Endothelial cell of umbilical vein (primary cell): ENCODE measurements at regions not wholly inside any gene's neighbourhood (a gene's known extent, or its start where the extent isn't known, plus 50 kb on each side); places are given as distances from the start of the nearest gene placed in this dataset.

Source experiments
- BruUV-seq: library from RNA; stranded (reverse); fragments of 400-500 nt; replicated peaks from 2 replicates; lab custom pipeline; 2021; lab: Mats Ljungman, UMichigan
- CTCF ChIA-PET: fragments of 300-600, 350-600 bp; sonication (Branson Sonifier 250); formaldehyde crosslinking; loops from one replicate; lab custom pipeline; 2021; ENCODE audit warnings: antibody characterized with exemption, inconsistent platforms; lab: Charles Lee
- POLR2A ChIA-PET: fragments of 300-600, 350-600 bp; sonication (Branson Sonifier 250); formaldehyde crosslinking; loops from one replicate; lab custom pipeline; 2021; ENCODE audit warnings: antibody characterized with exemption, inconsistent platforms; lab: Charles Lee
- DNase-seq: peaks from one replicate; pipeline ENCODE4 v3.0.0-alpha.2; 2011; ENCODE audit warnings: low read depth, low spot score
- FAIRE-seq: peaks from 2 replicates; lab custom pipeline; 2011; peaks lifted over from hg19 to GRCh38; lab: Jason Lieb, UNC
- H2AFZ ChIP-seq: 2 replicates; pipeline ENCODE4 v1.6.0; 2012; ENCODE audit warnings: low read depth, low read length, control low read depth, inconsistent platforms
- H3K27ac ChIP-seq: 2 replicates; pipeline ENCODE4 v1.5.1; 2011; ENCODE audit warnings: low read depth, mild to moderate bottlenecking, control low read depth, low read length, moderate library complexity; ENCODE audit not compliant: insufficient read depth
- H3K27me3 ChIP-seq, 2 experiments: 2 replicates each; pipeline versions ENCODE4 v1.6.0 to v1.6.1; 2011; ENCODE audit warnings: low read length in 2 of 2, mixed read lengths in 1 of 2; ENCODE audit not compliant: control insufficient read depth in 2 of 2, insufficient read depth in 2 of 2
- H3K36me3 ChIP-seq, 2 experiments: 2 replicates in 1 of 2; 3 replicates in 1 of 2; pipeline ENCODE4 v1.5.1; 2011; ENCODE audit warnings: low read length in 2 of 2, mild to moderate bottlenecking in 1 of 2, moderate library complexity in 1 of 2; ENCODE audit not compliant: control insufficient read depth in 2 of 2, insufficient read depth in 2 of 2; ENCODE audit errors: extremely low read depth in 1 of 2
- H3K4me1 ChIP-seq: 3 replicates; pipeline ENCODE4 v1.5.1; 2011; ENCODE audit warnings: mild to moderate bottlenecking, low read length; ENCODE audit not compliant: control insufficient read depth, insufficient read depth; ENCODE audit errors: extremely low read depth
- H3K4me2 ChIP-seq: 2 replicates; pipeline ENCODE4 v1.6.1; 2011; ENCODE audit warnings: low read length, control low read depth, mixed read lengths; ENCODE audit not compliant: insufficient read depth
- H3K4me3 ChIP-seq, 3 experiments: fragments of 200-600 bp in 1 of 3; sonication (generic), shearing (Covaris generic) in 1 of 3; replicated peaks in 1 of 3; 2 replicates each; pipeline ENCODE4 v1.5.1; 2011 to 2016; ENCODE audit warnings: control low read depth in 3 of 3, low read length in 3 of 3, mild to moderate bottlenecking in 2 of 3, inconsistent platforms in 1 of 3, low read depth in 1 of 3, moderate library complexity in 1 of 3; ENCODE audit not compliant: insufficient read depth in 1 of 3
- H3K79me2 ChIP-seq: 2 replicates; pipeline ENCODE4 v1.6.0; 2012; ENCODE audit warnings: low read length, inconsistent platforms; ENCODE audit not compliant: control insufficient read depth, insufficient read depth
- H3K9ac ChIP-seq: replicated peaks from 2 replicates; pipeline ENCODE3; 2011; ENCODE audit warnings: low read length, control low read depth; ENCODE audit not compliant: insufficient read depth; ENCODE audit errors: extremely low read depth
- H3K9me1 ChIP-seq: replicated peaks from 3 replicates; pipeline ENCODE4 v1.6.0; 2011; ENCODE audit warnings: mild to moderate bottlenecking, low read length; ENCODE audit not compliant: control insufficient read depth, insufficient read depth; ENCODE audit errors: extremely low read depth
- H3K9me3 ChIP-seq: replicated peaks from 2 replicates; pipeline ENCODE4 v1.5.1; 2012; ENCODE audit warnings: low read length, inconsistent platforms; ENCODE audit not compliant: control insufficient read depth, insufficient read depth
- H4K20me1 ChIP-seq: replicated peaks from 2 replicates; pipeline ENCODE3; 2011; ENCODE audit warnings: mild to moderate bottlenecking, low read length; ENCODE audit not compliant: control insufficient read depth, insufficient read depth; ENCODE audit errors: extremely low read depth
- EZH2 ChIP-seq: IDR thresholded peaks from 2 replicates; pipeline ENCODE4 v1.6.1; 2012; ENCODE audit warnings: borderline replicate concordance, low read depth, mild to moderate bottlenecking, moderate library complexity, low read length, inconsistent platforms; ENCODE audit not compliant: severe bottlenecking
- FOS ChIP-seq: IDR thresholded peaks from 2 replicates; pipeline ENCODE4 v1.6.1; 2011; ENCODE audit warnings: mild to moderate bottlenecking, low read length, moderate library complexity, borderline replicate concordance; ENCODE audit not compliant: insufficient read depth
- GATA2 ChIP-seq: IDR thresholded peaks from 2 replicates; pipeline ENCODE4 v1.7.0; 2011; ENCODE audit warnings: low read depth, mild to moderate bottlenecking, moderate library complexity, mixed read lengths, low read length; ENCODE audit not compliant: insufficient read length, insufficient read depth
- JUN ChIP-seq: IDR thresholded peaks from 2 replicates; pipeline ENCODE4 v1.6.1; 2011; ENCODE audit warnings: borderline replicate concordance, low read depth; ENCODE audit not compliant: insufficient read length, insufficient read depth
- MYC ChIP-seq: IDR thresholded peaks from one replicate; pipeline ENCODE4 v1.6.1; 2011; ENCODE audit warnings: mild to moderate bottlenecking, low read depth, low read length
- POLR2A ChIP-seq: IDR thresholded peaks from 2 replicates; pipeline ENCODE4 v1.6.1; 2012; ENCODE audit warnings: low read depth, mild to moderate bottlenecking, control low read depth, low read length
- POLR2AphosphoS5 ChIP-seq: IDR thresholded peaks from 2 replicates; pipeline ENCODE4 v1.6.1; 2012; ENCODE audit warnings: low read depth, mild to moderate bottlenecking, control low read depth, low read length, moderate library complexity; ENCODE audit not compliant: insufficient read depth
- dilution Hi-C: fragments of 300-500 bp; cut with MboI; formaldehyde crosslinking; loops from one replicate; pipeline ENCODE4 v1.15.0; 2019; ENCODE audit warnings: low sequenced_read_pairs; ENCODE audit not compliant: extremely low pct_ligation_motif_present
- intact Hi-C: fragments of 100-400 bp; cut with micrococcal nuclease; formaldehyde crosslinking; loops from one replicate; pipeline ENCODE4 v1.10.0; 2022
- TF ChIP-seq, protein P1 (sequence below), 2 donors: IDR thresholded peaks; 1 replicate in 1 of 2; 2 replicates in 1 of 2; pipeline ENCODE4 v1.5.1; 2011; ENCODE audit warnings: low read length in 2 of 2, mild to moderate bottlenecking in 2 of 2, moderate library complexity in 2 of 2, control low read depth in 1 of 2, inconsistent platforms in 1 of 2, low read depth in 1 of 2; ENCODE audit not compliant: insufficient read depth in 1 of 2; ENCODE audit errors: extremely low read depth in 1 of 2
- TF ChIP-seq, protein P2 (sequence below): IDR thresholded peaks from 2 replicates; pipeline ENCODE4 v1.6.1; 2011; ENCODE audit not compliant: insufficient read depth, insufficient read length

DNA sequence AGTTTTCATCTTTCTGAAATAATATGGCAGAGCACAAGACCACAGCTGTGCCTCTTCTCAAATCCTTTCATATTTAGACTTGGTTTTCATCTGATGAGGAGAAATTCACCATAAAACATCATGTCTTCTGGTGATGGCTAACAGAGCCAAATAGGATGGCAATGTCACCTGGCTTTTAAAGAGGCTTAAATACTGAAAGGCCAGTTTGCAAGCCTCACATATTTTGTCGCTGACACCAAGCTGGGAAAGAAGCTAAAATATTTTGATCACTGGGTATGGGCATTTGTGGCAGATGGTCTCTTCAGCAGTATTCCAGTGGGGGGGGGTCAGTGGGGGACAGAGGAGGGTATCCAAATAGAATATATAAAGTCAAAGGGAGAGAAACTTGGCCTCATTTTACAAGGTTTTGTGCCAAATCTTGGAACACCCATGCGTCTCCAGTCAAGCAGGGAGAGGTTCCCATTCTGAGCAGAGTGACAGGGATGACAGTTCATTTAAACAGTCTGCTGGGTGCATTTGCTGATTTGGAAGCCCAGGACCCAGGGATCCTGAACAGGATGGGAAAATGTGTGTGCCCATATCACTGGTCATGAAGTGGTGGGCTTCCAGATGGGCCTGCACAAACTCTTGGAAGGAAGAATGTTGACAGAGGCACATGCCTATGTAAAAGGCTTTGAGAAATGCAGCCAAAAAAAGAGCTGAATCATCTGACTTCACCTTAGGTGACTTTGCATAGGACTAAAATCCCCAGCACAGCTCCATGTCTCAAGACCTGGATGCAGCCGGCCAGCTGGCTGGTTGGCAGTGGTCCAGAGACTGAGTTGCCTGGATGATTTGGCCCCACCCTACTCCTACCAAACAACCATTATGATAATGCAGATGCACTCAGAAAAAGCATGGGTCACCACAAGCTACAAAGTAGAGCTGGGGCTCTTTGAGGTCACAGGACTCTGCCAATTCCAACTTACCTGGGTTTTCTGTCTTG lies 484.4 kb upstream of the NR3C2 start:
- H3K27me3 ChIP-seq = no peaks in the 10 kb centered on the region
- H3K79me2 ChIP-seq = no peaks in the 10 kb centered on the region
- no peak overlapping the region for H3K9ac ChIP-seq
- H3K4me3 ChIP-seq = no peak overlapping the region
- intact Hi-C loops (no loop called here), dilution Hi-C loops (no loop called here)
- ChIA-PET POLR2A (no interaction called here), CTCF (interaction anchor here (1.0 kb wide), 1 partner anchor 15 kb away, joined by 3 read pairs; no protein-coding TSS in a partner anchor)
- DNase-seq = no peak
- no peak overlapping the region for H2AFZ ChIP-seq
- FAIRE-seq = no peak
- no peaks in the 10 kb centered on the region for H3K4me1 ChIP-seq
- BruUV-seq = no TSS peak
- no peak overlapping the region for H3K27ac ChIP-seq
- H3K9me1 ChIP-seq = no peaks in the 10 kb centered on the region
- no peak overlapping the region for H3K4me2 ChIP-seq
- H3K36me3 ChIP-seq = no peaks in the 10 kb centered on the region
- H4K20me1 ChIP-seq = no peaks in the 10 kb centered on the region
- H3K9me3 ChIP-seq = no peaks in the 10 kb centered on the region
- TF ChIP-seq MYC = no peak
- no peak for TF ChIP-seq GATA2
- no peak for TF ChIP-seq EZH2
- TF ChIP-seq JUN = no peak
- TF ChIP-seq, protein P1, sequence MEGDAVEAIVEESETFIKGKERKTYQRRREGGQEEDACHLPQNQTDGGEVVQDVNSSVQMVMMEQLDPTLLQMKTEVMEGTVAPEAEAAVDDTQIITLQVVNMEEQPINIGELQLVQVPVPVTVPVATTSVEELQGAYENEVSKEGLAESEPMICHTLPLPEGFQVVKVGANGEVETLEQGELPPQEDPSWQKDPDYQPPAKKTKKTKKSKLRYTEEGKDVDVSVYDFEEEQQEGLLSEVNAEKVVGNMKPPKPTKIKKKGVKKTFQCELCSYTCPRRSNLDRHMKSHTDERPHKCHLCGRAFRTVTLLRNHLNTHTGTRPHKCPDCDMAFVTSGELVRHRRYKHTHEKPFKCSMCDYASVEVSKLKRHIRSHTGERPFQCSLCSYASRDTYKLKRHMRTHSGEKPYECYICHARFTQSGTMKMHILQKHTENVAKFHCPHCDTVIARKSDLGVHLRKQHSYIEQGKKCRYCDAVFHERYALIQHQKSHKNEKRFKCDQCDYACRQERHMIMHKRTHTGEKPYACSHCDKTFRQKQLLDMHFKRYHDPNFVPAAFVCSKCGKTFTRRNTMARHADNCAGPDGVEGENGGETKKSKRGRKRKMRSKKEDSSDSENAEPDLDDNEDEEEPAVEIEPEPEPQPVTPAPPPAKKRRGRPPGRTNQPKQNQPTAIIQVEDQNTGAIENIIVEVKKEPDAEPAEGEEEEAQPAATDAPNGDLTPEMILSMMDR (IDR thresholded peaks at IDR 0.05; ENCODE audit: extremely low read depth in 1 of 2, insufficient read depth in 1 of 2, low read depth in 1 of 2, low read length in 2 of 2) = no peak
- no peak for TF ChIP-seq POLR2AphosphoS5
- TF ChIP-seq, protein P2, sequence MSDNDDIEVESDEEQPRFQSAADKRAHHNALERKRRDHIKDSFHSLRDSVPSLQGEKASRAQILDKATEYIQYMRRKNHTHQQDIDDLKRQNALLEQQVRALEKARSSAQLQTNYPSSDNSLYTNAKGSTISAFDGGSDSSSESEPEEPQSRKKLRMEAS = no peak
- TF ChIP-seq FOS = no peak
- TF ChIP-seq POLR2A = no peak
